NCI-H2196 (cell line): ENCODE measurements at regions not wholly inside any gene's neighbourhood (a gene's known extent, or its start where the extent isn't known, plus 50 kb on each side); places are given as distances from the start of the nearest gene placed in this dataset.
"Not testable (repeated sequence)": the region's sequence is repeated elsewhere in the genome, so short reads cannot be mapped to it uniquely, and the experiment has no call there.

Experiments
- DNase-seq: peaks from one replicate; lab custom pipeline; 2025; ENCODE audit not compliant: unreplicated experiment; lab: John Stamatoyannopoulos, UW

GRCh38 chr1:233435622-233436021, 108.1 kb downstream of the MAP3K21 start:
- no peak for DNase-seq

- no peak for DNase-seq
These were observed 112.2 kb downstream of the MAP3K21 start for GRCh38 chr1:233439721-233440120.

GRCh38 chr1:233440951-233441401, 113.5 kb downstream of the MAP3K21 start:
- DNase-seq, result peak; percentile 60

GRCh38 chr1:233442026-233442780, 114.7 kb downstream of the MAP3K21 start:
- DNase-seq, result no peak

GRCh38 chr1:233443040-233443760, 115.7 kb downstream of the MAP3K21 start:
- peak; percentile 8 for DNase-seq

GRCh38 chr1:233444484-233444883, 117.0 kb downstream of the MAP3K21 start:
- no peak for DNase-seq

GRCh38 chr1:233445737-233446136, 118.2 kb downstream of the MAP3K21 start:
- DNase-seq, result no peak

GRCh38 chr1:233446935-233447334, 119.4 kb downstream of the MAP3K21 start:
- DNase-seq, result no peak

GRCh38 chr1:233448109-233448689, 120.7 kb downstream of the MAP3K21 start:
- no peak for DNase-seq

- DNase-seq, result no peak
These were observed 125.2 kb downstream of the MAP3K21 start for GRCh38 chr1:233452724-233453123.

GRCh38 chr1:233453433-233454200, 126.1 kb downstream of the MAP3K21 start:
- DNase-seq, result no peak

- DNase-seq, result no peak
These were observed 132.0 kb downstream of the MAP3K21 start for GRCh38 chr1:233459470-233459945.

- no peak for DNase-seq
These were observed 132.4 kb downstream of the MAP3K21 start for GRCh38 chr1:233459968-233460367.

- DNase-seq, result no peak
These were observed 133.2 kb downstream of the MAP3K21 start for GRCh38 chr1:233460692-233461091.

GRCh38 chr1:233461847-233462246, 134.3 kb downstream of the MAP3K21 start:
- DNase-seq, result no peak

- no peak for DNase-seq
These were observed 135.8 kb downstream of the MAP3K21 start for GRCh38 chr1:233463333-233463732.

GRCh38 chr1:233465745-233466343, 138.3 kb downstream of the MAP3K21 start:
- no peak for DNase-seq

- DNase-seq, result no peak
These were observed 143.0 kb upstream of the KCNK1 start for GRCh38 chr1:233470741-233471499.

- not testable (repeated sequence) for DNase-seq
These were observed 142.1 kb upstream of the KCNK1 start for GRCh38 chr1:233471851-233472250.

GRCh38 chr1:233472796-233473195, 141.1 kb upstream of the KCNK1 start:
- DNase-seq, result not testable (repeated sequence)
